GM12878 (cell line): ENCODE measurements at regions not wholly inside any gene's neighbourhood (a gene's known extent, or its start where the extent isn't known, plus 50 kb on each side); places are given as distances from the start of the nearest gene placed in this dataset.

Source experiments
- ATAC-seq: fragments of 200-7000 bp; cut with Tn5 transposase; 3 replicates; pipeline ENCODE4 v1.9.1; 2020; ENCODE audit warnings: mild to moderate bottlenecking, moderate library complexity
- BruUV-seq: library from RNA; stranded (reverse); fragments of 400-500 nt; replicated peaks from 2 replicates; lab custom pipeline; 2021; lab: Mats Ljungman, UMichigan
- CTCF ChIA-PET: fragments of 300-600 bp; sonication (Branson Sonifier 250); formaldehyde crosslinking; extraction: SDS; loops from one replicate; lab custom pipeline; 2021; ENCODE audit warnings: inconsistent platforms; lab: Yijun Ruan, JAX
- POLR2A ChIA-PET: fragments of 350-600 bp; formaldehyde crosslinking; extraction: SDS; loops from one replicate; lab custom pipeline; 2021; ENCODE audit warnings: inconsistent platforms; lab: Charles Lee
- RAD21 ChIA-PET: fragments of 300-600 bp; sonication (Branson Sonifier 250); formaldehyde crosslinking; loops from one replicate; lab custom pipeline; 2023; ENCODE audit warnings: antibody characterized with exemption; ENCODE audit not compliant: unreplicated experiment; lab: Charles Lee
- SMC1A ChIA-PET: fragments of 300-600 bp; sonication (Branson Sonifier 250); formaldehyde crosslinking; loops from one replicate; lab custom pipeline; 2023; ENCODE audit not compliant: unreplicated experiment, uncharacterized antibody; lab: Charles Lee
- DNase-seq: peaks from one replicate; pipeline ENCODE4 v3.0.0-alpha.2; 2011; ENCODE audit warnings: low read depth, low spot score
- FAIRE-seq: peaks from 3 replicates; lab custom pipeline; 2011; peaks lifted over from hg19 to GRCh38; lab: Jason Lieb, UNC
- H2AFZ ChIP-seq: 2 replicates; pipeline ENCODE4 v1.6.0; 2011; ENCODE audit warnings: low read depth, low read length, control low read depth; ENCODE audit not compliant: control insufficient read depth
- H3K27ac ChIP-seq: 2 replicates; pipeline ENCODE4 v1.5.1; 2011; ENCODE audit warnings: control low read depth; ENCODE audit not compliant: control insufficient read depth, insufficient read depth
- H3K27me3 ChIP-seq, 2 experiments: replicated peaks in 1 of 2; 2 replicates each; pipeline versions ENCODE4 v1.6.0 to v1.6.1; 2011; ENCODE audit warnings: low read length in 1 of 2; ENCODE audit not compliant: control insufficient read depth in 2 of 2, insufficient read depth in 2 of 2
- H3K36me3 ChIP-seq, 2 experiments: 2 replicates each; pipeline ENCODE4 v1.5.1; 2011; ENCODE audit warnings: low read length in 1 of 2; ENCODE audit not compliant: control insufficient read depth in 2 of 2, insufficient read depth in 2 of 2
- H3K4me1 ChIP-seq: 2 replicates; pipeline ENCODE4 v1.6.1; 2011; ENCODE audit warnings: mild to moderate bottlenecking, low read length, moderate library complexity, mixed read lengths; ENCODE audit not compliant: control insufficient read depth, insufficient read depth
- H3K4me2 ChIP-seq: 2 replicates; pipeline ENCODE4 v1.6.0; 2011; ENCODE audit warnings: control low read depth; ENCODE audit not compliant: control insufficient read depth, insufficient read depth
- H3K4me3 ChIP-seq: fragments of 200-600 bp; sonication (generic); 2 replicates; pipeline ENCODE4 v1.5.1; 2016
- H3K79me2 ChIP-seq: 2 replicates; pipeline ENCODE4 v1.6.0; 2011; ENCODE audit warnings: low read length; ENCODE audit not compliant: control insufficient read depth, insufficient read depth
- H3K9ac ChIP-seq: 2 replicates; pipeline ENCODE4 v1.8.0; 2011; ENCODE audit warnings: low read length, control low read depth, mixed read lengths; ENCODE audit not compliant: control insufficient read depth, insufficient read depth
- H3K9me3 ChIP-seq: replicated peaks from 3 replicates; pipeline ENCODE4 v1.5.1; 2011; ENCODE audit warnings: mild to moderate bottlenecking, low read length; ENCODE audit not compliant: control insufficient read depth, insufficient read depth
- H4K20me1 ChIP-seq: 2 replicates; pipeline ENCODE4 v1.6.0; 2011; ENCODE audit not compliant: control insufficient read depth, insufficient read depth
- CHD1 ChIP-seq: IDR thresholded peaks from 2 replicates; pipeline ENCODE4 v1.6.1; 2012; ENCODE audit warnings: low read depth, low read length, improper control_type of control experiment
- CHD2 ChIP-seq: IDR thresholded peaks from 2 replicates; pipeline ENCODE4 v1.6.1; 2011; ENCODE audit warnings: low read depth, low read length, improper control_type of control experiment, borderline replicate concordance
- IKZF1 ChIP-seq: fragments of 450-650 bp; conservative IDR thresholded peaks from 2 replicates; pipeline ENCODE4 v1.6.1; 2017; ENCODE audit warnings: antibody characterized with exemption, mild to moderate bottlenecking
- MEF2A ChIP-seq: IDR thresholded peaks from 2 replicates; pipeline ENCODE4 v1.6.1; 2011; ENCODE audit warnings: low read depth, mild to moderate bottlenecking, low read length, moderate library complexity; ENCODE audit not compliant: insufficient read depth
- PAX8 ChIP-seq: fragments of 450-650 bp; IDR thresholded peaks from 2 replicates; pipeline ENCODE4 v1.6.1; 2017; ENCODE audit warnings: mild to moderate bottlenecking, moderate library complexity
- RCOR1 ChIP-seq: conservative IDR thresholded peaks from 2 replicates; pipeline ENCODE4 v1.6.1; 2012; ENCODE audit warnings: low read depth, low read length, improper control_type of control experiment
- SMAD1 ChIP-seq: fragments of 450-650 bp; IDR thresholded peaks from 2 replicates; pipeline ENCODE4 v1.6.1; 2018; ENCODE audit warnings: mild to moderate bottlenecking, low read depth; ENCODE audit not compliant: partially characterized antibody
- SREBF2 ChIP-seq: IDR thresholded peaks from 2 replicates; pipeline ENCODE4 v1.6.1; 2012; ENCODE audit warnings: mild to moderate bottlenecking, low read length
- TCF3 ChIP-seq: IDR thresholded peaks from 2 replicates; pipeline ENCODE4 v1.6.1; 2012; ENCODE audit warnings: low read depth, mild to moderate bottlenecking, low read length, borderline replicate concordance; ENCODE audit not compliant: insufficient read depth
- ZNF24 ChIP-seq: fragments of 450-650 bp; IDR thresholded peaks from 2 replicates; pipeline ENCODE4 v1.6.1; 2017; ENCODE audit warnings: antibody characterized with exemption, mild to moderate bottlenecking
- ZNF622 ChIP-seq: fragments of 450-650 bp; IDR thresholded peaks from 2 replicates; pipeline ENCODE4 v1.6.1; 2017; ENCODE audit warnings: mild to moderate bottlenecking, inconsistent platforms
- in situ Hi-C: fragments of 300-500 bp; cut with MboI; formaldehyde crosslinking; loops from 9 replicates; pipeline ENCODE4 v1.14.3; 2018; ENCODE audit warnings: mixed read lengths
- intact Hi-C: fragments of 100-400 bp; cut with micrococcal nuclease; formaldehyde crosslinking; loops from one replicate; pipeline ENCODE4 v1.14.2; 2022; ENCODE audit not compliant: unreplicated experiment
- TF ChIP-seq, protein P1 (sequence below): IDR thresholded peaks from 2 replicates; pipeline ENCODE4 v1.6.1; 2012; ENCODE audit warnings: improper control_type of control experiment, low read depth, low read length; ENCODE audit not compliant: insufficient replicate concordance
- TF ChIP-seq, protein P2 (sequence below): fragments of 450-650 bp; formaldehyde crosslinking; IDR thresholded peaks from 2 replicates; pipeline ENCODE4 v1.4.0; 2020; ENCODE audit warnings: mild to moderate bottlenecking, moderate library complexity
- TF ChIP-seq, protein P3 (sequence below): IDR thresholded peaks from 2 replicates; pipeline ENCODE4 v1.6.1; 2012; ENCODE audit warnings: low read depth, low read length, improper control_type of control experiment
- TF ChIP-seq, protein P4 (sequence below): IDR thresholded peaks from 2 replicates; pipeline ENCODE4 v1.6.1; 2012; ENCODE audit warnings: low read depth, low read length, improper control_type of control experiment

DNA sequence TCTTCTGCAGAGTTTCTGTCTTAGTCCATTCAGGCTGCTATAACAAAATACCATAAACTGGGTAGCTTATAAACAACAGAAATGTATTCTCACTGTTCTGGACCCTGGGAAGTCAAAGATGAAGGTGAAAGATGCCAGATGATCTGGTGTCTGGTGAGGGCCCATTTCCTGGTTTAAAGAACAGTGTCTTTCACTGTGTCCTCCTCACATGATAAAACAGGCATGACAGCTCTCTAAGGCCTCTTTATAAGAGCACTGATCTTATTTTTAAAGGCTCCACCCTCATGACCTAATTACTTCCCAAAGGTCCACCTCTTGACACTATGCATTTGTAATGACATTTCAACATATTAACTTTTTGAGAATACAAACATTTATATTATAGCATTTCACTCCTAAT, 250.2 kb upstream of the ZRANB2 start:
- H3K36me3 ChIP-seq, result no peaks in the 10 kb centered on the region
- no peaks in the 10 kb centered on the region for H4K20me1 ChIP-seq
- no peak overlapping the region for H3K27ac ChIP-seq
- no peaks in the 10 kb centered on the region for H3K27me3 ChIP-seq
- H3K4me1 ChIP-seq, result no peaks in the 10 kb centered on the region
- DNase-seq (no peak), FAIRE-seq (no peak), ATAC-seq (no peak)
- no peak overlapping the region for H3K4me3 ChIP-seq
- no peaks in the 10 kb centered on the region for H3K9me3 ChIP-seq
- no peak for TF ChIP-seq CHD2
- no peak for TF ChIP-seq ZNF622
- TF ChIP-seq, protein P1, sequence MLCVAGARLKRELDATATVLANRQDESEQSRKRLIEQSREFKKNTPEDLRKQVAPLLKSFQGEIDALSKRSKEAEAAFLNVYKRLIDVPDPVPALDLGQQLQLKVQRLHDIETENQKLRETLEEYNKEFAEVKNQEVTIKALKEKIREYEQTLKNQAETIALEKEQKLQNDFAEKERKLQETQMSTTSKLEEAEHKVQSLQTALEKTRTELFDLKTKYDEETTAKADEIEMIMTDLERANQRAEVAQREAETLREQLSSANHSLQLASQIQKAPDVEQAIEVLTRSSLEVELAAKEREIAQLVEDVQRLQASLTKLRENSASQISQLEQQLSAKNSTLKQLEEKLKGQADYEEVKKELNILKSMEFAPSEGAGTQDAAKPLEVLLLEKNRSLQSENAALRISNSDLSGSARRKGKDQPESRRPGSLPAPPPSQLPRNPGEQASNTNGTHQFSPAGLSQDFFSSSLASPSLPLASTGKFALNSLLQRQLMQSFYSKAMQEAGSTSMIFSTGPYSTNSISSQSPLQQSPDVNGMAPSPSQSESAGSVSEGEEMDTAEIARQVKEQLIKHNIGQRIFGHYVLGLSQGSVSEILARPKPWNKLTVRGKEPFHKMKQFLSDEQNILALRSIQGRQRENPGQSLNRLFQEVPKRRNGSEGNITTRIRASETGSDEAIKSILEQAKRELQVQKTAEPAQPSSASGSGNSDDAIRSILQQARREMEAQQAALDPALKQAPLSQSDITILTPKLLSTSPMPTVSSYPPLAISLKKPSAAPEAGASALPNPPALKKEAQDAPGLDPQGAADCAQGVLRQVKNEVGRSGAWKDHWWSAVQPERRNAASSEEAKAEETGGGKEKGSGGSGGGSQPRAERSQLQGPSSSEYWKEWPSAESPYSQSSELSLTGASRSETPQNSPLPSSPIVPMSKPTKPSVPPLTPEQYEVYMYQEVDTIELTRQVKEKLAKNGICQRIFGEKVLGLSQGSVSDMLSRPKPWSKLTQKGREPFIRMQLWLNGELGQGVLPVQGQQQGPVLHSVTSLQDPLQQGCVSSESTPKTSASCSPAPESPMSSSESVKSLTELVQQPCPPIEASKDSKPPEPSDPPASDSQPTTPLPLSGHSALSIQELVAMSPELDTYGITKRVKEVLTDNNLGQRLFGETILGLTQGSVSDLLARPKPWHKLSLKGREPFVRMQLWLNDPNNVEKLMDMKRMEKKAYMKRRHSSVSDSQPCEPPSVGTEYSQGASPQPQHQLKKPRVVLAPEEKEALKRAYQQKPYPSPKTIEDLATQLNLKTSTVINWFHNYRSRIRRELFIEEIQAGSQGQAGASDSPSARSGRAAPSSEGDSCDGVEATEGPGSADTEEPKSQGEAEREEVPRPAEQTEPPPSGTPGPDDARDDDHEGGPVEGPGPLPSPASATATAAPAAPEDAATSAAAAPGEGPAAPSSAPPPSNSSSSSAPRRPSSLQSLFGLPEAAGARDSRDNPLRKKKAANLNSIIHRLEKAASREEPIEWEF, result no peak
- no peak for TF ChIP-seq ZNF24
- TF ChIP-seq, protein P2, sequence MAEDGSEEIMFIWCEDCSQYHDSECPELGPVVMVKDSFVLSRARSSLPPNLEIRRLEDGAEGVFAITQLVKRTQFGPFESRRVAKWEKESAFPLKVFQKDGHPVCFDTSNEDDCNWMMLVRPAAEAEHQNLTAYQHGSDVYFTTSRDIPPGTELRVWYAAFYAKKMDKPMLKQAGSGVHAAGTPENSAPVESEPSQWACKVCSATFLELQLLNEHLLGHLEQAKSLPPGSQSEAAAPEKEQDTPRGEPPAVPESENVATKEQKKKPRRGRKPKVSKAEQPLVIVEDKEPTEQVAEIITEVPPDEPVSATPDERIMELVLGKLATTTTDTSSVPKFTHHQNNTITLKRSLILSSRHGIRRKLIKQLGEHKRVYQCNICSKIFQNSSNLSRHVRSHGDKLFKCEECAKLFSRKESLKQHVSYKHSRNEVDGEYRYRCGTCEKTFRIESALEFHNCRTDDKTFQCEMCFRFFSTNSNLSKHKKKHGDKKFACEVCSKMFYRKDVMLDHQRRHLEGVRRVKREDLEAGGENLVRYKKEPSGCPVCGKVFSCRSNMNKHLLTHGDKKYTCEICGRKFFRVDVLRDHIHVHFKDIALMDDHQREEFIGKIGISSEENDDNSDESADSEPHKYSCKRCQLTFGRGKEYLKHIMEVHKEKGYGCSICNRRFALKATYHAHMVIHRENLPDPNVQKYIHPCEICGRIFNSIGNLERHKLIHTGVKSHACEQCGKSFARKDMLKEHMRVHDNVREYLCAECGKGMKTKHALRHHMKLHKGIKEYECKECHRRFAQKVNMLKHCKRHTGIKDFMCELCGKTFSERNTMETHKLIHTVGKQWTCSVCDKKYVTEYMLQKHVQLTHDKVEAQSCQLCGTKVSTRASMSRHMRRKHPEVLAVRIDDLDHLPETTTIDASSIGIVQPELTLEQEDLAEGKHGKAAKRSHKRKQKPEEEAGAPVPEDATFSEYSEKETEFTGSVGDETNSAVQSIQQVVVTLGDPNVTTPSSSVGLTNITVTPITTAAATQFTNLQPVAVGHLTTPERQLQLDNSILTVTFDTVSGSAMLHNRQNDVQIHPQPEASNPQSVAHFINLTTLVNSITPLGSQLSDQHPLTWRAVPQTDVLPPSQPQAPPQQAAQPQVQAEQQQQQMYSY, result no peak
- TF ChIP-seq PAX8, result no peak
- TF ChIP-seq, protein P3, sequence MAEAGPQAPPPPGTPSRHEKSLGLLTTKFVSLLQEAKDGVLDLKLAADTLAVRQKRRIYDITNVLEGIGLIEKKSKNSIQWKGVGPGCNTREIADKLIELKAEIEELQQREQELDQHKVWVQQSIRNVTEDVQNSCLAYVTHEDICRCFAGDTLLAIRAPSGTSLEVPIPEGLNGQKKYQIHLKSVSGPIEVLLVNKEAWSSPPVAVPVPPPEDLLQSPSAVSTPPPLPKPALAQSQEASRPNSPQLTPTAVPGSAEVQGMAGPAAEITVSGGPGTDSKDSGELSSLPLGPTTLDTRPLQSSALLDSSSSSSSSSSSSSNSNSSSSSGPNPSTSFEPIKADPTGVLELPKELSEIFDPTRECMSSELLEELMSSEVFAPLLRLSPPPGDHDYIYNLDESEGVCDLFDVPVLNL, result no peak
- TF ChIP-seq, protein P4, sequence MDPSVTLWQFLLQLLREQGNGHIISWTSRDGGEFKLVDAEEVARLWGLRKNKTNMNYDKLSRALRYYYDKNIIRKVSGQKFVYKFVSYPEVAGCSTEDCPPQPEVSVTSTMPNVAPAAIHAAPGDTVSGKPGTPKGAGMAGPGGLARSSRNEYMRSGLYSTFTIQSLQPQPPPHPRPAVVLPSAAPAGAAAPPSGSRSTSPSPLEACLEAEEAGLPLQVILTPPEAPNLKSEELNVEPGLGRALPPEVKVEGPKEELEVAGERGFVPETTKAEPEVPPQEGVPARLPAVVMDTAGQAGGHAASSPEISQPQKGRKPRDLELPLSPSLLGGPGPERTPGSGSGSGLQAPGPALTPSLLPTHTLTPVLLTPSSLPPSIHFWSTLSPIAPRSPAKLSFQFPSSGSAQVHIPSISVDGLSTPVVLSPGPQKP, result no peak
- TF ChIP-seq CHD1, result no peak
- TF ChIP-seq RCOR1, result no peak
- no peak for TF ChIP-seq SMAD1
- no peak for TF ChIP-seq SREBF2
- TF ChIP-seq IKZF1, result no peak
- no peak for TF ChIP-seq TCF3
- no peak for TF ChIP-seq MEF2A
- ChIA-PET RAD21 (no interaction called here), POLR2A (interaction anchor here (0.6 kb wide), 1 partner anchor 20 kb away, joined by 5 read pairs; no protein-coding TSS in a partner anchor), SMC1A (no interaction called here), CTCF (interaction anchor here (1.2 kb wide), 1 partner anchor 12 kb away, joined by 3 read pairs; no protein-coding TSS in a partner anchor)
- H3K9ac ChIP-seq, result no peak overlapping the region
- H3K79me2 ChIP-seq, result no peaks in the 10 kb centered on the region
- intact Hi-C loops, result no loop called here
- in situ Hi-C loops, result no loop called here
- no peak overlapping the region for H3K4me2 ChIP-seq
- H2AFZ ChIP-seq, result no peak overlapping the region
- no TSS peak for BruUV-seq
